HG03139 (cell line): ENCODE measurements at regions not wholly inside any gene's neighbourhood (a gene's known extent, or its start where the extent isn't known, plus 50 kb on each side); places are given as distances from the start of the nearest gene placed in this dataset.

Source experiments
- ATAC-seq: cut with Tn5 transposase; IDR thresholded peaks from one replicate; pipeline ENCODE4 v1.9.1; 2021; ENCODE audit not compliant: unreplicated experiment

- no peak for ATAC-seq
Measured at GRCh38 chr7:118671149-118671548, 446.6 kb downstream of the ANKRD7 start.

GRCh38 chr7:118684796-118685195 lies 460.3 kb downstream of the ANKRD7 start:
- no peak for ATAC-seq

- ATAC-seq = no peak
Measured at GRCh38 chr7:118689403-118689802, 464.9 kb downstream of the ANKRD7 start.

GRCh38 chr7:118696879-118697278 lies 472.4 kb downstream of the ANKRD7 start:
- ATAC-seq = no peak

- ATAC-seq = no peak
Measured at GRCh38 chr7:118699222-118699621, 474.7 kb downstream of the ANKRD7 start.

- no peak for ATAC-seq
Measured at GRCh38 chr7:118708741-118709140, 484.2 kb downstream of the ANKRD7 start.

- no peak for ATAC-seq
Measured at GRCh38 chr7:118711688-118712087, 487.2 kb downstream of the ANKRD7 start.

- no peak for ATAC-seq
Measured at GRCh38 chr7:118713039-118713438, 488.5 kb downstream of the ANKRD7 start.

GRCh38 chr7:118720632-118721031 lies 496.1 kb downstream of the ANKRD7 start:
- no peak for ATAC-seq

GRCh38 chr7:118731854-118732253 lies 507.4 kb downstream of the ANKRD7 start:
- no peak for ATAC-seq

- no peak for ATAC-seq
Measured at GRCh38 chr7:118734541-118734940, 510.0 kb downstream of the ANKRD7 start.

GRCh38 chr7:118735441-118735840 lies 510.9 kb downstream of the ANKRD7 start:
- ATAC-seq = no peak

- no peak for ATAC-seq
Measured at GRCh38 chr7:118737935-118738334, 513.4 kb downstream of the ANKRD7 start.

GRCh38 chr7:118745927-118746326 lies 521.4 kb downstream of the ANKRD7 start:
- ATAC-seq = no peak

GRCh38 chr7:118747473-118747872 lies 523.0 kb downstream of the ANKRD7 start:
- ATAC-seq = no peak

- no peak for ATAC-seq
Measured at GRCh38 chr7:118753479-118753878, 529.0 kb downstream of the ANKRD7 start.

- no peak for ATAC-seq
Measured at GRCh38 chr7:118754608-118755007, 530.1 kb downstream of the ANKRD7 start.

- no peak for ATAC-seq
Measured at GRCh38 chr7:118755067-118755625, 530.6 kb downstream of the ANKRD7 start.

GRCh38 chr7:118757066-118757465 lies 532.6 kb downstream of the ANKRD7 start:
- no peak for ATAC-seq

GRCh38 chr7:118758582-118758981 lies 534.1 kb downstream of the ANKRD7 start:
- no peak for ATAC-seq

GRCh38 chr7:118759921-118760320 lies 535.4 kb downstream of the ANKRD7 start:
- no peak for ATAC-seq

- ATAC-seq = no peak
Measured at GRCh38 chr7:118762451-118762850, 537.9 kb downstream of the ANKRD7 start.

- ATAC-seq = no peak
Measured at GRCh38 chr7:118764221-118764620, 539.7 kb downstream of the ANKRD7 start.

GRCh38 chr7:118771672-118772071 lies 547.2 kb downstream of the ANKRD7 start:
- no peak for ATAC-seq
